Stomach (tissue), 4 donors: ENCODE measurements at regions not wholly inside any gene's neighbourhood (a gene's known extent, or its start where the extent isn't known, plus 50 kb on each side); places are given as distances from the start of the nearest gene placed in this dataset.
"Not testable (repeated sequence)": the region's sequence is repeated elsewhere in the genome, so short reads cannot be mapped to it uniquely, and the experiment has no call there.

Source experiments
- CTCF ChIP-seq, 7 experiments: fragments of 450-650 bp in 4 of 7; fragments of 200-600 bp in 3 of 7; sonication (generic) in 3 of 7; IDR thresholded peaks; one replicate each; pipeline ENCODE4 v1.5.1; 2016 to 2019; ENCODE audit warnings: antibody characterized with exemption in 7 of 7, control low read depth in 2 of 7, mild to moderate bottlenecking in 1 of 7
- POLR2AphosphoS5 ChIP-seq, 3 donors: sonication (generic); formaldehyde crosslinking; IDR thresholded peaks; one replicate each; pipeline ENCODE4 v1.6.1; 2016; ENCODE audit warnings: antibody characterized with exemption in 3 of 3

- not testable (repeated sequence) for TF ChIP-seq CTCF, POLR2AphosphoS5 (IDR thresholded peaks at IDR 0.05)
Measured at GRCh38 chr5:12574298-12575093, 670.2 kb upstream of the CTNND2 start.
